ENCODE measurements at regions not wholly inside any gene's neighbourhood (a gene's known extent, or its start where the extent isn't known, plus 50 kb on each side); places are given as distances from the start of the nearest gene placed in this dataset.

- no peaks in the 10 kb centered on the region for H3K36me3 ChIP-seq (ENCODE audit: control insufficient read depth, low read depth, low read length)
- no peak overlapping the region for H3K4me3 ChIP-seq (ENCODE audit: low read length)
- no peak overlapping the region for H3K27ac ChIP-seq (ENCODE audit: low read length)
- peaks cover 18% of the 10 kb centered on the region for H3K4me1 ChIP-seq (ENCODE audit: control insufficient read depth, low read depth, low read length)
- H3K27me3 ChIP-seq (ENCODE audit: control insufficient read depth, insufficient read depth, low read length) = no peaks in the 10 kb centered on the region
- H3K9ac ChIP-seq (ENCODE audit: low read length) = no peak overlapping the region
- no peaks in the 10 kb centered on the region for H3K9me3 ChIP-seq (ENCODE audit: control insufficient read depth, low read depth, low read length)
Observed at GRCh38 chr2:207473049-207473930, 56.5 kb upstream of the CREB1 start.

- Histone ChIP-seq H3K27ac (ENCODE audit: low read length) (no peak overlapping the region), H3K27me3 (ENCODE audit: control insufficient read depth, insufficient read depth, low read length) (no peaks in the 10 kb centered on the region), H3K9ac (ENCODE audit: low read length) (no peak overlapping the region), H3K4me1 (ENCODE audit: control insufficient read depth, low read depth, low read length) (peaks cover 18% of the 10 kb centered on the region), H3K4me3 (ENCODE audit: low read length) (no peak overlapping the region), H3K36me3 (ENCODE audit: control insufficient read depth, low read depth, low read length) (no peaks in the 10 kb centered on the region), H3K9me3 (ENCODE audit: control insufficient read depth, low read depth, low read length) (no peaks in the 10 kb centered on the region)
Observed at GRCh38 chr2:207473931-207474235, 55.9 kb upstream of the CREB1 start.

GRCh38 chr2:207474863-207475485 lies 54.8 kb upstream of the CREB1 start:
- H3K36me3 ChIP-seq (ENCODE audit: control insufficient read depth, low read depth, low read length) = no peaks in the 10 kb centered on the region
- no peak overlapping the region for H3K27ac ChIP-seq (ENCODE audit: low read length)
- H3K27me3 ChIP-seq (ENCODE audit: control insufficient read depth, insufficient read depth, low read length) = no peaks in the 10 kb centered on the region
- H3K4me3 ChIP-seq (ENCODE audit: low read length) = no peak overlapping the region
- H3K4me1 ChIP-seq (ENCODE audit: control insufficient read depth, low read depth, low read length) = peaks cover 21% of the 10 kb centered on the region
- no peak overlapping the region for H3K9ac ChIP-seq (ENCODE audit: low read length)
- no peaks in the 10 kb centered on the region for H3K9me3 ChIP-seq (ENCODE audit: control insufficient read depth, low read depth, low read length)

GRCh38 chr2:207475546-207475945 lies 54.2 kb upstream of the CREB1 start:
- Histone ChIP-seq H3K4me3 (ENCODE audit: low read length) (no peak overlapping the region), H3K9me3 (ENCODE audit: control insufficient read depth, low read depth, low read length) (no peaks in the 10 kb centered on the region), H3K4me1 (ENCODE audit: control insufficient read depth, low read depth, low read length) (peaks cover 21% of the 10 kb centered on the region), H3K27ac (ENCODE audit: low read length) (no peak overlapping the region), H3K36me3 (ENCODE audit: control insufficient read depth, low read depth, low read length) (no peaks in the 10 kb centered on the region), H3K9ac (ENCODE audit: low read length) (no peak overlapping the region), H3K27me3 (ENCODE audit: control insufficient read depth, insufficient read depth, low read length) (no peaks in the 10 kb centered on the region)

- Histone ChIP-seq H3K27ac (ENCODE audit: low read length) (no peak overlapping the region), H3K27me3 (ENCODE audit: control insufficient read depth, insufficient read depth, low read length) (no peaks in the 10 kb centered on the region), H3K4me1 (ENCODE audit: control insufficient read depth, low read depth, low read length) (peaks cover 15% of the 10 kb centered on the region), H3K4me3 (ENCODE audit: low read length) (no peak overlapping the region), H3K36me3 (ENCODE audit: control insufficient read depth, low read depth, low read length) (no peaks in the 10 kb centered on the region), H3K9me3 (ENCODE audit: control insufficient read depth, low read depth, low read length) (no peaks in the 10 kb centered on the region), H3K9ac (ENCODE audit: low read length) (no peak overlapping the region)
Observed at GRCh38 chr2:207477896-207478295, 51.9 kb upstream of the CREB1 start.

GRCh38 chr2:207478572-207478971 lies 51.2 kb upstream of the CREB1 start:
- H3K9ac ChIP-seq (ENCODE audit: low read length) = no peak overlapping the region

GRCh38 chr2:207479198-207479785 lies 50.5 kb upstream of the CREB1 start:
- no peaks in the 10 kb centered on the region for H3K27me3 ChIP-seq (ENCODE audit: control insufficient read depth, insufficient read depth, low read length)
- H3K4me3 ChIP-seq (ENCODE audit: low read length) = no peak overlapping the region
- H3K36me3 ChIP-seq (ENCODE audit: control insufficient read depth, low read depth, low read length) = no peaks in the 10 kb centered on the region
- H3K9ac ChIP-seq (ENCODE audit: low read length) = no peak overlapping the region
- H3K4me1 ChIP-seq (ENCODE audit: control insufficient read depth, low read depth, low read length) = peaks cover 9% of the 10 kb centered on the region
- no peaks in the 10 kb centered on the region for H3K9me3 ChIP-seq (ENCODE audit: control insufficient read depth, low read depth, low read length)
- no peak overlapping the region for H3K27ac ChIP-seq (ENCODE audit: low read length)

More at GRCh38 chr2:207478572-207478971, 51.2 kb upstream of the CREB1 start:
- Histone ChIP-seq H3K4me3 (ENCODE audit: low read length) (no peak overlapping the region), H3K4me1 (ENCODE audit: control insufficient read depth, low read depth, low read length) (peaks cover 11% of the 10 kb centered on the region), H3K9me3 (ENCODE audit: control insufficient read depth, low read depth, low read length) (no peaks in the 10 kb centered on the region), H3K27ac (ENCODE audit: low read length) (no peak overlapping the region), H3K27me3 (ENCODE audit: control insufficient read depth, insufficient read depth, low read length) (no peaks in the 10 kb centered on the region), H3K36me3 (ENCODE audit: control insufficient read depth, low read depth, low read length) (no peaks in the 10 kb centered on the region)
